ENCODE measurements at regions not wholly inside any gene's neighbourhood (a gene's known extent, or its start where the extent isn't known, plus 50 kb on each side); places are given as distances from the start of the nearest gene placed in this dataset.
"Not testable (repeated sequence)": the region's sequence is repeated elsewhere in the genome, so short reads cannot be mapped to it uniquely, and the experiment has no call there.

DNA sequence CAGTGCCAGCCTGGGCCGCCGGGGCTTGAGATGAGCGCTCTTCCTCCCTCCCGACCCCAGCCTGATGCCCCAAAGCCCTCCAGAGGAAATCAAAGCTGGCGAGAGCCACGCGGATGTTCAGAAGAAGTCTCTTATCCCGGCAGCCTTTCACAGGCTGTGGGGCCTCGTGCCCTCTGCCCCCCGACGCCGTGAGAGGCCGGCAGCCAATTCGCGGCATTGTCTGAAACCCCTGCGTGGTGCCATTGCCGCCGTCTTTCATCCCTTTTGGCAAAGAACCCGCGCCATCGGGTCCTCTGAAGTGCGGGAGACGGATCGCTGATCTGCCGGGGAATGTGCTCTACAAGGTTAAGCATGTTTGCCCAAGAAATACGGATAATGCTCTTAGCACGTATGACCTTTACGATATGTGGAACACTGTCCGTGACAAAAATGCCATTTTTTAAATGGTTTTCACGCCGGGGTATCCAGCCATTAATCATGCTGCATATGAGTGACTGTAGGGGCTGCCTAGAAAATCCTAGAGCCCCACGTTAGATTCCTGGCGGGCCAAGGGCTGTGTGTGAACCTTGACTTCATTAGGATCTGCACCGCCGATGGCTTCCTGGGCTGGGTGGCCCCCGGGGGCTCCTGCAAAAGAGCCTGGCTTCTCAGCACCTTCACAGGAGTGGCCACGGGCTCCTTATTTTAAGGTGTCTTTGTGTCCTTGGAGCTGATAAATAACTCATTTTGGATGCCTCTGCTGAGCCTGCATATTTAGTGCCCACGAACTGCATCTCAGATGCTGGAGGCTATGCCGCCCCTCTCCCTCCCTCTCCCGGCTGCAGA lies 165.1 kb upstream of the TNRC6C start:
- DNase-seq: no peak

DNA sequence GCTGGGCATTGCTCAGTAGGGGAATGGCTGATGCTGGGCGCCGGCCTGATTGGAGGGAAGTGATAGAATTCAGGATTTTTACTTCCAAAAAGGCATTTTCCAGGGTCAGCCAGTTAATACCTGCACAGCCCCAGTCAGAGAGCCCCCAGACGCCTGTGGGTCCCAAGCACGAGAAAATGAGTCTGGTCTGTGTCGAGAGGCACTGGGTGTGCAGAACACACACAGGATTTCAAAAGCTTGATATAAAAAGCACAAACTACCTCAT lies 164.6 kb upstream of the TNRC6C start:
- no peak for DNase-seq

- DNase-seq: no peak
These were observed 163.7 kb upstream of the TNRC6C start for GRCh38 chr17:77794846-77795245.

GRCh38 chr17:77795685-77796084 lies 162.8 kb upstream of the TNRC6C start:
- DNase-seq: no peak

- DNase-seq: no peak
These were observed 162.2 kb upstream of the TNRC6C start for GRCh38 chr17:77796176-77796860.

GRCh38 chr17:77798031-77798430 lies 160.5 kb upstream of the TNRC6C start:
- no peak for DNase-seq

DNA sequence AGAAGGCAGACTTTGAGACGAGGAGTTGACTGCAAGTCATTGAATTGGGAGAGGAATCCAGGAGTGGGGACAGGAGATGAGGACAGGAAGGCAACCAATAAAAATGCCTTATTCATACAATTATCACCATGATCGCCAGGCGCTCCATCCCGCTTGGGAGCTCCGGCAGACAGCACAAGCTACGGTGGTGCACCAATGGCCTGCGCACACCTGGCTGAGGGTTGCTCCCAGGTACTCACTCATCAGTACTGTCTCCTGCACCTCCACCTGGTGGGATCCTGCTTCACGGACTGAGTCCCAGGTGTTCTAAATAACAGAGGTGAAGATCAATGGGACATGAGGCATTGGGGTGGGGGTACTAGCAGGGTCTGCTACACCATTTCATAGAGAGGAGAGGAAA lies 160.0 kb upstream of the TNRC6C start:
- DNase-seq: no peak

GRCh38 chr17:77800816-77801215 lies 157.7 kb upstream of the TNRC6C start:
- no peak for DNase-seq

DNA sequence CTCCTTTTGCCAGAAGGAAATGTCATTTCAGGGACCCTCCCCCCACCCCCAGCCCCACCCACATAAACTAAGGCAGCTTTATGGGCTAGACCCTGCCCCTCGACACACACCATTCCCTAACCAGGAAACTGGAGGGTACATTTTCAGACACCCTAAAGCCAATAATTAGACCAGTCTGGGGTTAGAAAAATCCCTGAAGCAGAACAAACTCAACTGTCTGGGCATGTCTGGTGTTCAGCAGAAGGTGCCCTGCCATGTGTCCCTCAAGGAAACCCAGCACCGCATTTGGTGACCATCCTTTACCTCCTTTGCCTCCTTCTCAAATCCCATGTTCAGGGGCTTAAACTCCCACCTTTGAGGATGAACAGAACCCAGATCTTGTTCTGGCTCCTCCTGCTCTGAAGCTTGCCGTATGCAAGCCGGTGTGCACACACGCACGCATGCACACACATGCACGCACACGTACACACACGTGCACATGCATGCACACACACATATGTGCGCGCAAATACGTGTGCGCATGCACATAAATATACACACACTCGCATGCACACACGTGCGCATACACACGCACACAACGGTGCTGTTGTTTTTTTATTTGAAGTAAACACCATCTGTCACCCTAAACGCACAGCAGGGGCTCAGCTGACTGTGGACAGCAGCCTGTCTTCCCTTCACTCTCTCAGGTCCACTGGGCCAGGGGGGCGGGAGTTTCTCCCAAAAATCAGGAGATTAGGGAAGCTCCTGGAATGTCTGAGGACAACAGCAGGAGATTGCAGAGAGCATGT lies 156.8 kb upstream of the TNRC6C start:
- no peak for DNase-seq

- DNase-seq: no peak
These were observed 156.2 kb upstream of the TNRC6C start for GRCh38 chr17:77802333-77802615.

- peak; percentile 31 for DNase-seq
These were observed 155.7 kb upstream of the TNRC6C start for GRCh38 chr17:77802811-77803220.

GRCh38 chr17:77803726-77804125 lies 154.8 kb upstream of the TNRC6C start:
- no peak for DNase-seq

DNA sequence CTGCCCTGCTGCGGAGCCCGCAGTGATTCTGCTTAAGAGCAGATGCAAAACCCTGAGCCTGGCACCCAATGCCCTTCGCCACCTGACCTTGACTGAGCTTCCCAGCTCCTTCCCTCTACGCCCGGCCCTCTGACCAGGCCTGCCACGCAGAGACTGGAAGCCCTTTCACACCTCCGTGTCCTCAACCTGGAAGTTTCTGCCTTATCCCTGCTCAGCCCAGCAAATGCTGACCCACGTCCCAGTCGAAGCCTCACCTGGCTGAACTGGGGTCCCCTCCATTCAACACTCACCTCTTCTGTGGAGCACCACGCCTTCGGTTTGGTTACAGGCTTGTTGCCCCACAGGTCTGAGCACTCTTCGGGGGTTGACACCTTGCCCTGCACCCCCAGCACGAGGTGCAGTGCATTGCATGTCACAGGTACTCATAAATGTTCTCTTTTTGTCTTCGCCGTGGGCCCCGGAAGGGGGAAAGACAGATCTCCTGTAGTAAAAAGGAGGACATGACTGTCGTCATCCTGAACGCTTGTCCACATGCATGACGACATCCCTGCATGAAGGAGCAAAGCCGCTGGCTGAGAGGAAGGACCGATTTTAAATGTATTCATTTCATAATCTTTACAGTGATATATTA lies 153.6 kb upstream of the TNRC6C start:
- DNase-seq: no peak

DNA sequence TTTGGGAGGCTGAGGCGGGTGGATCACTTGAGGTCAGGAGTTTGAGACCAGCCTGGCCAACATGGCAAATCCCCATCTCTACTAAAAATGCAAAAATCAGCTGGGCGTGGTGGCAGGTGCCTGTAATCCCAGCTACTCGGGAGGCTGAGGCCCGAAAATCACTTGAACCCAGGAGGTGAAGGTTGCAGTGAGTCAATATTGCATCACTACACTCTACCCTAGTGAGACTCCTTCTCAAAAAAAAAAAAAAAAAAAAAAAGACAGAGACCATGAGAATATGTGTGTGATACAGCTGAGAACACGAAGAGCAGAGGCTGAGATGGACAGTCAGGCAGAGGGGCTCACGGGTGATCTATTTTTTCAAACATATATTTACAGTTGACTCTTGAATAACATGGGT lies 152.5 kb upstream of the TNRC6C start:
- not testable (repeated sequence) for DNase-seq

- DNase-seq: no peak
These were observed 151.3 kb upstream of the TNRC6C start for GRCh38 chr17:77807051-77807745.

DNA sequence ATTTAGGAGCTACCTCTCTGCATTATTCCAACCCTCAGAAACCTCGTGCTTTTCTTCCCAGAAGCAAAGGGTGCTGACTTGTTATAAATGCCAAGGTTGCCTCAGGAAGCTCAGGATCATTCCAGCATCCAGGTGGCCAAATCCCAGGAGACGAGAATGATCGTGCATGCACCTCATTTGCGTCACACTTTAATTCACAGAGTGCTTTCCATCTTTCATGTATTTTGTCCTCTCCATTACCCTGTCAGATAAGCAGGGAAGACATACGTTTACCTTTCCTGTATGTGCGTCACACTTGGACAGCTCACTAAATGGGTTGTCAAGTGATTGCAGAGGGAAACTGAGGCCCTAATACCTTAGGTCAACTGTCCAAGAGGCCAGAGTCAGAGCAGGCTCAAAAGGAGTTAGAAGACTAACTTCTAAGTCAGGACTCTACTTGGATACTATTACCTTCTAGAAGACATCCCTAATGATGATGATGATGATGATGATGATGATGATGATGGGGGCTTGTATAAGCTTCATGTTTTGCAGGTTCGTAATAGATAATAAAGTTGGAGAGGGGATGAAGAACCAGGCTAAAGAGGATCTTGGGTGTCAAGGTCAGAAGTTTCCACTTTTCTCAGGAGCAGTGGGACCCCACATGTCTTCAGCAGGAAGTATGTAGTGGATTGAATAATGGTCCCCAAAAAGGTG lies 150.6 kb upstream of the TNRC6C start:
- no peak for DNase-seq

- no peak for DNase-seq
These were observed 149.6 kb upstream of the TNRC6C start for GRCh38 chr17:77808686-77809425.

DNA sequence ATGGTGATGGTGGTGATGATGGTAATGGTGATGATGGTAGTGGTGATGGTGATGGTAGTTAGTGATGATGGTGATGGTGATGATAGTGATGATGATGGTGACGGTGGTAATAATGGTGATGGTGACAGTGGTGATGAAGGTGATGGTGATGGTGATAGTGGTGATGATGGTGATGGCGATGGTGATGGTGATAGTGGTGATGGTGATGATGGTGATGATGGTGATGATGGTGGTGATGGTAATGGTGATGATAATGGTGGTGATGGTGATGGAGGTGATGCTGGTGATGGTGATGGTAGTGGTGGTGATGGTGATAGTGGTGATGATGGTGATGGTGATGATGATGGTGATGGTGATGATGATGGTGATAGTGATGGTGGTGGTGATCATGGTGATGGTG lies 148.7 kb upstream of the TNRC6C start:
- DNase-seq: no peak

DNA sequence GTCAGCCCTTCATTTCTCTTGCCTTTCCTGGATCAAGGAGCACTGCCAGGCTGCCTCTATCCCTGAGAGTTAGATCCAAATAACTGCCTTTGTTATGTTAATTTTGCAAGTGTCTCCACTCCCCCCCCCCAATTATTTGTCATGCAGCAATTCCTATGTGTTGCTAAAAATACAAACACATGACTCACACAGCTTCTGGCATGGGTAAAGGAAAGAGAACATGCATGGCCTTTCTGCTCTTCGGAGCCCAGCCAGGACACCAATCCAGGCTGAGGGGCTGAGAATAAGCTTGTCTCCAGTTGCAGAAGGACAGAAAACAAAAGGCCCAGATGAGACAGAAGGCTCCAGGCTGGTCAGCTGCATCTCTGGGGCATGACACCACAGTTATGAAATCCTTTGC lies 148.0 kb upstream of the TNRC6C start:
- DNase-seq: no peak

DNA sequence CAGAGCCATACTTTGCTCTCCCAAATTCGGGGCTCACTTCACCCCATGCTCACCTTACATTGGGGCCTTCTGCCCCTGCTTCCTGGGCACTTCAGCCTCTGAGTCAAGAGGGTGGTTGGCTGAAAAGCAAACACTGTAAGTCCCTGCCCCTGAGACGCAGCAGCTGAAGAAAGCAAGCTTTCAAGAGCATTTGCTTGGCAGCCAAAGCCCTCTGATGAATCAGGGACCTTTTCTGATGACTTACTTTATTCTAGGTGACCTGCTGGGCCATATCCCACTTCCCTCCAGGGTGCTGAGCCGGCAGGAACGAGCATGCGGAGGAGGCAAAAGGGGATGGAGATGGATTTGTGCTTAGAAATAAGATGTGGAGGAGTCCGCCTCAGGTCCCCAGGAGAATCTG lies 147.0 kb upstream of the TNRC6C start:
- no peak for DNase-seq

- no peak for DNase-seq
These were observed 144.3 kb upstream of the TNRC6C start for GRCh38 chr17:77814091-77814772.

Data from NCI-H146 (cell line).